ENCODE measurements at regions not wholly inside any gene's neighbourhood (a gene's known extent, or its start where the extent isn't known, plus 50 kb on each side); places are given as distances from the start of the nearest gene placed in this dataset.

DNA sequence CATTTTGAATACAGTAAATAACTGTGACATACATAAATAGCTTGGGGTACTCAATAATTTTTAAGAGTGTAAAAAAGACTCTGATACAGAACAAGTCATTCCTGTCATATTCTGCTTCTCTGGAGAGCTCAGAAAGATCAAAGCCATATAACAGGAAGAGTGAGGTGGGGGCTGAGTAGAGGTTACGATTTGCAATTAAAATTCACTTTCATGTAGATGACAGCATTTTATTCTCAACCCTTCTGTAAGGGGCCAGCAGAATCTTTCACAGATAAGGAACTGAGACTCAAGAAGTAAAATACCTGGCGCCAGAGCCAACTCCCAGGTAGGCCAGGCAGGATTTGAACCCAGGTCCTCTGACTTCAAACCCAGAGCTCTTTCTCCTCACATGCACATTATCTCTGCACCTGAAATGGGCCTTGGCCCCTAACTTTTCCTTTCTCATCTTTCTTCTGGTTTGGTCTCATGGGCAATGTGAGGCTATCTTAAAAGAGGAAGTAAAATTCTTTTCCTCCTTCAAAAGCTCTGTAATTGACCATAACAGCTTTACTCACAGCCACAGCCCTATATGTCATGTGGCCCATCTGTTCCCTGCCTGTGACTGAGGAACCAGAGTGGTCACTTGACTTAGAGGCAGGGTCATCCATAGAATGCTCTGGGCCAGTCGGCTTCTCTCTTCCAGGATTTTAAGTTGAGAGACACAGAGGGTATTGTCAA lies 80.9 kb upstream of the SYT6 start:
- Mint-ChIP-seq H3K4me3 (no peak overlapping the region), H3K27ac (no peak overlapping the region), H3K9me3 (no peaks in the 10 kb centered on the region), H3K36me3 (ENCODE audit: low read depth) (no peaks in the 10 kb centered on the region), H3K27me3 (peaks cover 5% of the 10 kb centered on the region), H3K4me1 (ENCODE audit: low read depth) (peaks cover 12% of the 10 kb centered on the region)
- peaks cover 0 to 2% of the 10 kb centered on the region in 2 experiments for H3K27me3 ChIP-seq (ENCODE audit: control insufficient read depth in 1 of 2, insufficient read depth in 2 of 2, low read length in 2 of 2)
- TF ChIP-seq, protein P1, sequence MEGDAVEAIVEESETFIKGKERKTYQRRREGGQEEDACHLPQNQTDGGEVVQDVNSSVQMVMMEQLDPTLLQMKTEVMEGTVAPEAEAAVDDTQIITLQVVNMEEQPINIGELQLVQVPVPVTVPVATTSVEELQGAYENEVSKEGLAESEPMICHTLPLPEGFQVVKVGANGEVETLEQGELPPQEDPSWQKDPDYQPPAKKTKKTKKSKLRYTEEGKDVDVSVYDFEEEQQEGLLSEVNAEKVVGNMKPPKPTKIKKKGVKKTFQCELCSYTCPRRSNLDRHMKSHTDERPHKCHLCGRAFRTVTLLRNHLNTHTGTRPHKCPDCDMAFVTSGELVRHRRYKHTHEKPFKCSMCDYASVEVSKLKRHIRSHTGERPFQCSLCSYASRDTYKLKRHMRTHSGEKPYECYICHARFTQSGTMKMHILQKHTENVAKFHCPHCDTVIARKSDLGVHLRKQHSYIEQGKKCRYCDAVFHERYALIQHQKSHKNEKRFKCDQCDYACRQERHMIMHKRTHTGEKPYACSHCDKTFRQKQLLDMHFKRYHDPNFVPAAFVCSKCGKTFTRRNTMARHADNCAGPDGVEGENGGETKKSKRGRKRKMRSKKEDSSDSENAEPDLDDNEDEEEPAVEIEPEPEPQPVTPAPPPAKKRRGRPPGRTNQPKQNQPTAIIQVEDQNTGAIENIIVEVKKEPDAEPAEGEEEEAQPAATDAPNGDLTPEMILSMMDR (IDR thresholded peaks at IDR 0.05): no peak
- no peak overlapping the region for H3K4me3 ChIP-seq (ENCODE audit: low read length)
- H3K9me3 ChIP-seq (ENCODE audit: control insufficient read depth in 1 of 2, insufficient read depth in 1 of 2, low read length in 2 of 2): no peaks in the 10 kb centered on the region
- ChIA-PET POLR2A (no interaction called here), CTCF (interaction anchor here (1.0 kb wide), 1 partner anchor 48 kb away, joined by 3 read pairs; no protein-coding TSS in a partner anchor)
- no peaks in the 10 kb centered on the region for H3K36me3 ChIP-seq (ENCODE audit: insufficient read depth, low read length)
- H3K27ac ChIP-seq (ENCODE audit: low read depth in 1 of 2, low read length in 2 of 2): no peak overlapping the region
- ATAC-seq (ENCODE audit: poor library complexity) (no peak), DNase-seq (peak in 2 of 14 experiments; percentile 10 to 16)
- intact Hi-C loops (cut with DNase I, micrococcal nuclease): no loop called here
- H3K4me1 ChIP-seq (ENCODE audit: insufficient read depth, low read length): no peaks in the 10 kb centered on the region

DNA sequence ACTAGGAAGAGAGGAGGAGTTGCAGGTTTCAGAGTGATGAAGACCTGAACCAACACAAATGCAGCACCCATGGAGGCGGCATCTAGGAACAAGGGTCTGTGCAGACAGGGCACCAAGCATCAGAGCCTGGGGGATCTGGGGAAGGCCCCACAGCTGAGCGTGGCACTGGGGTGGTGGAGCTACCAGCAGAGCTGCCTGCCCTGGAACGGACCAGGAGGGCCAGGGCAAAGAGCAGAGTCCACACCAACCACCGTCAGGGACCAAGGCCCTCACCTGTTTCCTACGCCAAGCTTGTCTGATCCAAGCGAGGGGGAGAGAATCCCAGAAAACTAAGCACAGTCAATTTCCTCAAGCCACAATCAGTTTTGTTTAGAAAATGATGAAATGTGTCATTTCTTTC lies 79.0 kb upstream of the SYT6 start:
- TF ChIP-seq, protein P1 (IDR thresholded peaks at IDR 0.05): no peak
- DNase-seq (no peak), ATAC-seq (ENCODE audit: poor library complexity) (no peak)
- intact Hi-C loops (cut with DNase I, micrococcal nuclease): no loop called here
- Histone ChIP-seq H3K27me3 (ENCODE audit: control insufficient read depth in 1 of 2, insufficient read depth in 2 of 2, low read length in 2 of 2) (peaks cover 0 to 2% of the 10 kb centered on the region in 2 experiments), H3K9me3 (ENCODE audit: control insufficient read depth in 1 of 2, insufficient read depth in 1 of 2, low read length in 2 of 2) (no peaks in the 10 kb centered on the region), H3K27ac (ENCODE audit: low read depth in 1 of 2, low read length in 2 of 2) (no peak overlapping the region), H3K36me3 (ENCODE audit: insufficient read depth, low read length) (no peaks in the 10 kb centered on the region), H3K4me3 (ENCODE audit: low read length) (no peak overlapping the region), H3K4me1 (ENCODE audit: insufficient read depth, low read length) (no peaks in the 10 kb centered on the region)
- no peak overlapping the region for H3K4me3 Mint-ChIP-seq
- CTCF ChIA-PET: no interaction called here
- peaks cover 5% of the 10 kb centered on the region for H3K27me3 Mint-ChIP-seq
- no peak overlapping the region for H3K27ac Mint-ChIP-seq
- POLR2A ChIA-PET: no interaction called here
- H3K36me3 Mint-ChIP-seq (ENCODE audit: low read depth): no peaks in the 10 kb centered on the region
- no peaks in the 10 kb centered on the region for H3K9me3 Mint-ChIP-seq
- H3K4me1 Mint-ChIP-seq (ENCODE audit: low read depth): peaks cover 12% of the 10 kb centered on the region

DNA sequence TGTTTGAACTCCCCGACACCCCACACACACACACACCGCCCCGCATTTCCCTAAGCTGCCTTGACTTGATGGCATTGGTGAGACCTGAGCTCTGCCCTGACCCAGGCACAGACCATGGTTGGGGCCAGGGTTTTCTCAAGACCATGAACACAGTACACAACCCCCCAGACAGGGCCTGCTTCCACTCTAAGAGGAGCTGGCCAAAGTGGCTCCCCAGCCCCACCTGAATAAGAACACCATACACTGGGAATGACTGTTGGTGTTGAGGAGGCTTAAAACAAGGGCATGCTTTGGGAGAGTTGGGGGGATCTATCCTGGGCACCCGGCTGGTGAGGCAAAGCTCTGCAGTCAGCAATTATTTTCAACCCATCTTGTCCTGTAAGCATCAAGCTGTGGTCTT lies 77.6 kb upstream of the SYT6 start:
- ChIA-PET CTCF (no interaction called here), POLR2A (no interaction called here)
- TF ChIP-seq, protein P1 (IDR thresholded peaks at IDR 0.05): no peak
- H3K4me3 Mint-ChIP-seq: no peak overlapping the region
- H3K27ac ChIP-seq (ENCODE audit: low read depth in 1 of 2, low read length in 2 of 2): no peak overlapping the region
- no peaks in the 10 kb centered on the region for H3K36me3 ChIP-seq (ENCODE audit: insufficient read depth, low read length)
- no peaks in the 10 kb centered on the region for H3K9me3 ChIP-seq (ENCODE audit: control insufficient read depth in 1 of 2, insufficient read depth in 1 of 2, low read length in 2 of 2)
- H3K36me3 Mint-ChIP-seq (ENCODE audit: low read depth): no peaks in the 10 kb centered on the region
- ATAC-seq (ENCODE audit: poor library complexity) (no peak), DNase-seq (no peak)
- no peak overlapping the region for H3K4me3 ChIP-seq (ENCODE audit: low read length)
- peaks cover 0 to 2% of the 10 kb centered on the region in 2 experiments for H3K27me3 ChIP-seq (ENCODE audit: control insufficient read depth in 1 of 2, insufficient read depth in 2 of 2, low read length in 2 of 2)
- H3K27ac Mint-ChIP-seq: no peak overlapping the region
- intact Hi-C loops (cut with DNase I, micrococcal nuclease): no loop called here
- peaks cover 4% of the 10 kb centered on the region for H3K27me3 Mint-ChIP-seq
- H3K4me1 ChIP-seq (ENCODE audit: insufficient read depth, low read length): no peaks in the 10 kb centered on the region
- no peaks in the 10 kb centered on the region for H3K9me3 Mint-ChIP-seq
- peaks cover 12% of the 10 kb centered on the region for H3K4me1 Mint-ChIP-seq (ENCODE audit: low read depth)
